ENCODE measurements at regions not wholly inside any gene's neighbourhood (a gene's known extent, or its start where the extent isn't known, plus 50 kb on each side); places are given as distances from the start of the nearest gene placed in this dataset.

DNA sequence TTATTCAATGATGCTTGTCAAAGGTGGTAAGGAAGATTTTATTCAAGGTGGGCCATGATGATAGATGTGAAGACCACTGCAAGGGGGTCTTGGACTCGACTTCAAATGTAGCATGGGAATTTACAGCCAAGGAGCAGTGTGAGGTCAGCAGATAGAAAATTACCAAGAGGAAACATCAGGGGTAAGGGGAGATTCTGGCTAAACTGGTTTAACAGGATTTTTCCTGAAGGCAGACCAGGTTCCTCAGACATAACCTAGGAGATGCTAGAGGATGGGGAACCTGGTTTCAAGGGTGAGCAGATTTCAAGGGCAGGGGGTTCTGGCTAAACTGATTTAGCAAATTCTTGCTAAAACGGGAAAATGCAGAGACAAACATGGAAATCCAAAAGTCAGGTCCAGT lies 464.9 kb downstream of the TAFA4 start:
- Histone ChIP-seq H3K4me3 (no peak overlapping the region), H3K27me3 (no peaks in the 10 kb centered on the region), H3K36me3 (replicated peaks in 1 of 2) (no peaks in the 10 kb centered on the region), H3K27ac (no peak overlapping the region), H3K4me1 (replicated peaks in 1 of 2) (no peaks in the 10 kb centered on the region), H3K9me3 (replicated peaks in 1 of 3) (no peaks in the 10 kb centered on the region)
- WGBS, 4 donors: 49 to 60% (median 53%) methylated on average over 2 of the region's 2 CpGs
- TF ChIP-seq POLR2A (IDR thresholded peaks at IDR 0.05) (no peak), CTCF (IDR thresholded peaks at IDR 0.05) (no peak)
- intact Hi-C loops (cut with DNase I): no loop called here
- no peak for DNase-seq

DNA sequence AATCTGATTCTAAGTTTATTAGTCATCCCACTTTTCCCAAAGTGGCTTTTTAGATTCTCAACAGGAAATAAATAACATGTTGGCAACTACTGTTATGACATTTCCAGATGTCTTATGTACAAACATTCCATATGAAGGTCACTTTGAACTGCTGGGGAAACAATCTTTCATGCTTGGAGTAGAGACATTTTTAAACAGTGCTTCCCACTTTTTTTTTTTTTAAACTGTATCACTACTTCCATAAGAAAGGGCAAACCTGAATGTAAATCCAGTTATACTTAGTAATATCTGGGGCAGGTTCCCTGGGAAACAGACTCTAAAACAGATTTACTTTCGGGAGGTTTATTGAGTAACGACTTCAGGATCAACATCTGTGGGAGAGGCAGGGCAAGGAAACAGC lies 473.8 kb downstream of the TAFA4 start:
- TF ChIP-seq POLR2A (IDR thresholded peaks at IDR 0.05) (no peak), CTCF (IDR thresholded peaks at IDR 0.05) (no peak)
- H3K4me1 ChIP-seq (replicated peaks in 1 of 2): no peaks in the 10 kb centered on the region
- no peak overlapping the region for H3K4me3 ChIP-seq
- WGBS, 4 donors: 54 to 68% (median 63%) methylated on average over 2 of the region's 2 CpGs
- no peaks in the 10 kb centered on the region for H3K9me3 ChIP-seq (replicated peaks in 1 of 3)
- DNase-seq: no peak
- intact Hi-C loops (cut with DNase I): no loop called here
- H3K27me3 ChIP-seq: no peaks in the 10 kb centered on the region
- no peaks in the 10 kb centered on the region for H3K36me3 ChIP-seq (replicated peaks in 1 of 2)
- no peak overlapping the region for H3K27ac ChIP-seq

DNA sequence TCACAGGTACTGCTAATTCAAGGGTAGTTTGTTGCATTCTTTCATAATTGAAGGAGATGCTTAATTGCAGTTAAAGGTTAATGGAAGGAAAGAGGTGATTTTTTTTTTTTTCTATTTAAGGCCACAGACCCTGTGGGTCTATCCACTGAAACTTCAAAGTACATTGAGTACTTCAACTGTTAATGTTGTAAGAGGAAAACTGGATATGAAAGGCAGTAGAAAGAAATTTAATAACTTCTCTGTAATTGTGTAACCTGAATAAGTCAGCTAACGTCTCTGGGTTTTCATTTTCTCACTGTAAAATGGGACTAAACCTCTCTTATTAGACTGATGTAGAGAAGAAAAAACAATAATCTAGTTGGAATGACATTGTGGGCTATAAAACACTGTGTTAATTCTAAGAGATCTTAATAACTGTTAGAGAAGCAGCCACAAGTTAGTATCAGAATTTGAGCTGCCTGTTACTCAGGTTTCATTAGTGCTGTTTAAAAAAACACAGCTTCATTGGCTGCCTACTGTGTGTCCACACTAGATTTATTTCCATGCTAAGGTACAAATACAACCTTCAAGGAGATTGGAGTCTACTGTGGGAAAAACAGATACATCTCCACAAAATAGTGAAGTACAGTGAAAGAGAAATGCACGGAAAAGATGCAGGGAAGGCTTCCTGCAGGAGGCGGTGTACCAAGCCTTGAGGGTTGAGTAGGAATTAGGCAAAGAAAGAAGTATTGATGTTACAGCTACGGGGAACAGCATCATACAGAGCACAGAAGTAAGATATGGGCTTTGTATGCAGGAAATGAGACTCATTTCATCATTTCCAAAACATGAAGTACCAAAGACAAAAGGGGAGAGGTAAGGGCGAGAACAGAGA lies 483.6 kb downstream of the TAFA4 start:
- no peaks in the 10 kb centered on the region for H3K9me3 ChIP-seq (replicated peaks in 1 of 3)
- H3K4me3 ChIP-seq: no peak overlapping the region
- intact Hi-C loops (cut with DNase I): no loop called here
- no peaks in the 10 kb centered on the region for H3K4me1 ChIP-seq (replicated peaks in 1 of 2)
- H3K36me3 ChIP-seq (replicated peaks in 1 of 2): no peaks in the 10 kb centered on the region
- WGBS, 4 donors: 62 to 74% (median 68%) methylated on average over 5 of the region's 5 CpGs
- TF ChIP-seq CTCF (IDR thresholded peaks at IDR 0.05): no peak
- no peak for TF ChIP-seq POLR2A (IDR thresholded peaks at IDR 0.05)
- no peak overlapping the region for H3K27ac ChIP-seq
- H3K27me3 ChIP-seq: no peaks in the 10 kb centered on the region
- DNase-seq: no peak

GRCh38 chr3:68447885-68448284 lies 484.5 kb downstream of the TAFA4 start:
- DNase-seq: no peak

More at GRCh38 chr3:68447885-68448284, 484.5 kb downstream of the TAFA4 start:
- no peaks in the 10 kb centered on the region for H3K9me3 ChIP-seq (replicated peaks in 1 of 3)
- intact Hi-C loops (cut with DNase I): no loop called here
- H3K36me3 ChIP-seq (replicated peaks in 1 of 2): no peaks in the 10 kb centered on the region
- no peak overlapping the region for H3K27ac ChIP-seq
- H3K4me1 ChIP-seq (replicated peaks in 1 of 2): no peaks in the 10 kb centered on the region
- H3K4me3 ChIP-seq: no peak overlapping the region
- TF ChIP-seq POLR2A (IDR thresholded peaks at IDR 0.05): no peak
- no peak for TF ChIP-seq CTCF (IDR thresholded peaks at IDR 0.05)
- H3K27me3 ChIP-seq: no peaks in the 10 kb centered on the region
